Mucosa of descending colon (tissue), 3 donors: ENCODE measurements at regions not wholly inside any gene's neighbourhood (a gene's known extent, or its start where the extent isn't known, plus 50 kb on each side); places are given as distances from the start of the nearest gene placed in this dataset.

Source experiments
- ATAC-seq: fragments of 200-7000 bp; cut with Tn5 transposase; one replicate; pipeline ENCODE4 v1.9.1; 2020; ENCODE audit warnings: mild to moderate bottlenecking, moderate library complexity
- DNase-seq, 3 donors: peaks; one replicate each; pipeline ENCODE4 v3.0.0-alpha.2; 2020
- H3K36me3 ChIP-seq: fragments of 200-600 bp; one replicate; pipeline ENCODE4 v1.8.0; 2021; ENCODE audit warnings: low read depth, mild to moderate bottlenecking
- H3K4me1 ChIP-seq: fragments of 200-600 bp; one replicate; pipeline ENCODE4 v1.8.0; 2021; ENCODE audit warnings: low read depth, mild to moderate bottlenecking
- H3K4me3 ChIP-seq: fragments of 200-600 bp; one replicate; pipeline ENCODE4 v1.8.0; 2021; ENCODE audit warnings: mild to moderate bottlenecking
- H3K9me3 ChIP-seq: fragments of 200-600 bp; one replicate; pipeline ENCODE4 v1.8.0; 2021; ENCODE audit warnings: mild to moderate bottlenecking
- CTCF ChIP-seq: fragments of 200-600 bp; IDR thresholded peaks from one replicate; pipeline ENCODE4 v1.8.0; 2022; ENCODE audit warnings: antibody characterized with exemption, mild to moderate bottlenecking
- intact Hi-C, 2 donors: fragments of 100-400 bp; cut with DNase I in 1 of 2; cut with micrococcal nuclease in 1 of 2; formaldehyde crosslinking; loops; one replicate each; pipeline versions ENCODE4 v1.11.0 to v1.11.1; 2022; cut with DNase I, micrococcal nuclease
- donor health status: DM: no; HTN: no; CAD: no; lungs with moderate emphysema.
- donor health status: DM: no; HTN: no; CAD: no.
- donor health status: DM: no; HTN: yes; CAD: no.

- intact Hi-C loops: no loop called here
- Histone ChIP-seq H3K4me3 (no peak overlapping the region), H3K36me3 (no peaks in the 10 kb centered on the region), H3K4me1 (no peaks in the 10 kb centered on the region), H3K9me3 (no peaks in the 10 kb centered on the region)
- no peak for ATAC-seq
- DNase-seq: no peak
- TF ChIP-seq CTCF: no peak
These were observed 1023.4 kb upstream of the CDH8 start for GRCh38 chr16:63059676-63060075.

GRCh38 chr16:63057341-63057740, 1021.1 kb upstream of the CDH8 start:
- DNase-seq (no peak), ATAC-seq (no peak)
- Histone ChIP-seq H3K4me1 (no peaks in the 10 kb centered on the region), H3K9me3 (no peaks in the 10 kb centered on the region), H3K36me3 (no peaks in the 10 kb centered on the region), H3K4me3 (no peak overlapping the region)
- intact Hi-C loops: no loop called here
- TF ChIP-seq CTCF: no peak

- Histone ChIP-seq H3K36me3 (no peaks in the 10 kb centered on the region), H3K4me3 (no peak overlapping the region), H3K4me1 (no peaks in the 10 kb centered on the region), H3K9me3 (no peaks in the 10 kb centered on the region)
- TF ChIP-seq CTCF: no peak
- no peak for ATAC-seq
- intact Hi-C loops: no loop called here
- DNase-seq: no peak
These were observed 1014.2 kb upstream of the CDH8 start for GRCh38 chr16:63050391-63050790.

- no peaks in the 10 kb centered on the region for H3K9me3 ChIP-seq
- ATAC-seq (no peak), DNase-seq (no peak)
- no peak for TF ChIP-seq CTCF
- no peaks in the 10 kb centered on the region for H3K36me3 ChIP-seq
- intact Hi-C loops: no loop called here
- no peaks in the 10 kb centered on the region for H3K4me1 ChIP-seq
- H3K4me3 ChIP-seq: no peak overlapping the region
These were observed 1002.3 kb upstream of the CDH8 start for GRCh38 chr16:63038397-63039106.

GRCh38 chr16:63037761-63038396, 1001.6 kb upstream of the CDH8 start:
- Histone ChIP-seq H3K9me3 (no peaks in the 10 kb centered on the region), H3K36me3 (no peaks in the 10 kb centered on the region), H3K4me1 (no peaks in the 10 kb centered on the region), H3K4me3 (no peak overlapping the region)
- ATAC-seq: no peak
- intact Hi-C loops: no loop called here
- DNase-seq: no peak
- no peak for TF ChIP-seq CTCF
